Testis (tissue), 2 donors: ENCODE measurements at regions not wholly inside any gene's neighbourhood (a gene's known extent, or its start where the extent isn't known, plus 50 kb on each side); places are given as distances from the start of the nearest gene placed in this dataset.

ENCODE experiments used
- CTCF ChIP-seq, 3 experiments: fragments of 450-650 bp in 2 of 3; fragments of 200-600 bp in 1 of 3; sonication (generic) in 1 of 3; IDR thresholded peaks; one replicate each; pipeline ENCODE4 v1.5.1; 2016 to 2019; ENCODE audit warnings: antibody characterized with exemption in 3 of 3, mild to moderate bottlenecking in 2 of 3, moderate library complexity in 1 of 3
- POLR2A ChIP-seq: fragments of 450-650 bp; IDR thresholded peaks from one replicate; pipeline ENCODE4 v1.6.1; 2017; ENCODE audit warnings: antibody characterized with exemption, mild to moderate bottlenecking, moderate library complexity

GRCh38 chr11:98531576-98531975, 489.2 kb upstream of the CNTN5 start:
- no peak for TF ChIP-seq CTCF (IDR thresholded peaks at IDR 0.05)
- no peak for TF ChIP-seq POLR2A
